Fibroblast of lung (primary cell): ENCODE measurements at regions not wholly inside any gene's neighbourhood (a gene's known extent, or its start where the extent isn't known, plus 50 kb on each side); places are given as distances from the start of the nearest gene placed in this dataset.

Experiments
- CTCF ChIP-seq, 2 donors: IDR thresholded peaks in 1 of 2; conservative IDR thresholded peaks in 1 of 2; 1 replicate in 1 of 2; 2 replicates in 1 of 2; pipeline ENCODE4 v1.5.1; 2011 to 2012; ENCODE audit warnings: low read length in 2 of 2, control low read depth in 1 of 2, inconsistent platforms in 1 of 2, low read depth in 1 of 2, mild to moderate bottlenecking in 1 of 2
- EZH2 ChIP-seq: IDR thresholded peaks from 2 replicates; pipeline ENCODE4 v1.5.1; 2012; ENCODE audit warnings: low read length, control low read depth, mild to moderate bottlenecking; ENCODE audit errors: missing control alignments

GRCh38 chr2:166658901-166659300, 164.9 kb upstream of the SCN7A start:
- no peak for TF ChIP-seq CTCF (conservative IDR thresholded peaks at IDR 0.05 in 1 of 2, IDR thresholded peaks at IDR 0.05 in 1 of 2; ENCODE audit: low read depth in 1 of 2, low read length in 2 of 2)
- no peak for TF ChIP-seq EZH2
